ENCODE measurements at regions not wholly inside any gene's neighbourhood (a gene's known extent, or its start where the extent isn't known, plus 50 kb on each side); places are given as distances from the start of the nearest gene placed in this dataset.

- TF ChIP-seq ZNF398 (CRISPR knock-in tag; IDR thresholded peaks at IDR 0.05): no peak
- no peak for TF ChIP-seq E2F8 (IDR thresholded peaks at IDR 0.05; ENCODE audit: low read depth, partially characterized antibody)
- TF ChIP-seq HOXB6 (CRISPR knock-in tag; IDR thresholded peaks at IDR 0.05; ENCODE audit: borderline replicate concordance): no peak
- TF ChIP-seq PCBP2 (IDR thresholded peaks at IDR 0.05; ENCODE audit: low read depth, low read length, poor library complexity, severe bottlenecking): no peak
- no peak for TF ChIP-seq ELK3 (CRISPR knock-in tag; IDR thresholded peaks at IDR 0.05)
- no peak for TF ChIP-seq ATF3 (IDR thresholded peaks at IDR 0.05)
- TF ChIP-seq ATF3 (CRISPR knock-in tag; conservative IDR thresholded peaks at IDR 0.05): no peak
- TF ChIP-seq ZNF77 (CRISPR knock-in tag; IDR thresholded peaks at IDR 0.05): no peak
- no peak for TF ChIP-seq ZNF586 (CRISPR knock-in tag; conservative IDR thresholded peaks at IDR 0.05)
- TF ChIP-seq SREBF2 (CRISPR knock-in tag; IDR thresholded peaks at IDR 0.05): no peak
- no peak for TF ChIP-seq ETV1 (tag; conservative IDR thresholded peaks at IDR 0.05; ENCODE audit: low read depth)
- TF ChIP-seq POLR2AphosphoS5 (IDR thresholded peaks at IDR 0.05; ENCODE audit: control insufficient read depth, insufficient read depth, low read depth, low read length): no peak
Observed at GRCh38 chr4:130698251-130698650, 1602.3 kb downstream of the C4orf33 start (continued).
